ENCODE measurements at regions not wholly inside any gene's neighbourhood (a gene's known extent, or its start where the extent isn't known, plus 50 kb on each side); places are given as distances from the start of the nearest gene placed in this dataset.

DNA sequence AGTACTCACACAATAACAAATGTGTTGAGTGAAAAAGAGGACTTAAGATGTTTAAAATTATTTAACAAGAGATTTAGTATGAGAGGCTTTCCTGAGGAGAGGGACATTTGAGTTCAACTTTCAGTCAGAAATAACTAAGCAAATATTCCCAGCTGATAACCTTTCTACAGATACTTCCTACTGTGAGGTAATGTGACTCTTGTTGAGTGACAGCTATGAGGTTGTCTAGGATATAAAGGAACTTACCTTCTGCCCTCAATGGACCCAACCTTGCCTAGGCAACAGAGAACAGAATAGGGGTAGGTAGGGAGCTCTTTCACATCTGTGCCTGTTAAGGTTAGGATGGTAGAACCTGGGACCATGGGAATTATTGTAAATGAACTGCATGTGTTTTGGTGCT lies 54.7 kb downstream of the GLUD2 start:
- Mint-ChIP-seq H3K9me3 (no peaks in the 10 kb centered on the region), H3K36me3 (ENCODE audit: low read depth) (no peaks in the 10 kb centered on the region), H3K27me3 (no peaks in the 10 kb centered on the region), H3K4me3 (no peak overlapping the region), H3K4me1 (no peaks in the 10 kb centered on the region), H3K27ac (no peak overlapping the region)
- DNase-seq (no peak), ATAC-seq (no peak)

DNA sequence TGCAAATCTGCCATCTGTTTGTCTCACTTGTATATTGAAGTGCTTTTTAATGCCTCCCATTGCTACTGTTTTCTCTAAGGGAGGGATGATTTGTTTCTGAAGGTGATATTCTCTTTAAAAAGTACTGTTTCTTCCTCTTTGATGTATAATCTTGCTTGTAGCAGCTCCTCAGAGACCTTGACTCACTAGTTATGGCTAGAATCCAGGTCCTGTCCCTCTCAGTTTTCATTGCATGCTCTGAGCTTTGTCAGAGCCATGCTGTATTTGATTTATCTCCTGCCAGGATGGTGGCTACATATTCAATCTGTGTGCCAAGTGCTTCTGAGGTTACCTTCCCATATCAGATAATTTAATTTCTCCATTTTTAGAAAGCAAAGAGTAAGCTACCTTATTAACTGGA lies 56.0 kb downstream of the GLUD2 start:
- no peak for ATAC-seq
- no peaks in the 10 kb centered on the region for H3K4me1 Mint-ChIP-seq
- no peaks in the 10 kb centered on the region for H3K9me3 Mint-ChIP-seq
- no peaks in the 10 kb centered on the region for H3K36me3 Mint-ChIP-seq (ENCODE audit: low read depth)
- no peak for DNase-seq
- H3K27me3 Mint-ChIP-seq, result peaks cover 2% of the 10 kb centered on the region
- H3K27ac Mint-ChIP-seq, result no peak overlapping the region
- H3K4me3 Mint-ChIP-seq, result no peak overlapping the region

DNA sequence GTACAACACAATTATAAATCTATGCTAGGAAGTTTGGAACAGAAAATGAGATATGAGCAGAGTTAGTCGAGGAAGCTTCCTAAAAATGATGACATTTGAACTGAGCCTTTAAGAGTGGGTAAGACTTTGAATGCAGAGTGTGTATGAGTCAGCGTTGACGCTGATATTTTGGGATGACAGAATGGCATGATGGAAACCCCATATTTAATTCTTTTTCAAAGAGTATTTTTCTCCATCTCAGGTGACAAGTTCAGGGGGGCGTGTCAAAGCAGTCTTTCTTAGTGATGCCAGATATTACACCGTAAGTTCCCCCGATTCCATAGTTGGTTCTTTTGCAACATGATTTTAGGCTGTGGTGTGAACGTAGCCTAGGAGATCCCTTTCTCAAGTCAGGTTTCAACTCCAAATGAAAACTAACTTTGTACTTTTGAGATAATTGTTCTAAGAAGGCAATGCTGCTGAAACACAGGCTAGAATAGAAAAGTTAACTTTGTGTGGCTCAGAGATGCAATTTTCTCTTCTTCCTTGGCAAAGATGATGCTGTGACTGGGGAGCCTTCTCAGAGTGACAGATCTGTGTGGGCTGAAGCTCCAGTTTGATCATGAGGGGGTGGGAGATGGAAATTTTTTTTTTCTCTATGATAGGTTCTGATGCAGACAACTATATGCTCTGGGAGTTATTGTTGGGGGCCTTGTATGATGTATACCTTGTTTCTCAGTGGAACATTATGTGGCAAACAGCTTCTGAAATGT lies 59.2 kb downstream of the GLUD2 start:
- Mint-ChIP-seq H3K4me1 (no peaks in the 10 kb centered on the region), H3K27ac (no peak overlapping the region), H3K9me3 (peaks cover 3% of the 10 kb centered on the region), H3K4me3 (no peak overlapping the region), H3K36me3 (ENCODE audit: low read depth) (no peaks in the 10 kb centered on the region), H3K27me3 (peaks cover 2% of the 10 kb centered on the region)
- no peak for ATAC-seq
- DNase-seq, result no peak

DNA sequence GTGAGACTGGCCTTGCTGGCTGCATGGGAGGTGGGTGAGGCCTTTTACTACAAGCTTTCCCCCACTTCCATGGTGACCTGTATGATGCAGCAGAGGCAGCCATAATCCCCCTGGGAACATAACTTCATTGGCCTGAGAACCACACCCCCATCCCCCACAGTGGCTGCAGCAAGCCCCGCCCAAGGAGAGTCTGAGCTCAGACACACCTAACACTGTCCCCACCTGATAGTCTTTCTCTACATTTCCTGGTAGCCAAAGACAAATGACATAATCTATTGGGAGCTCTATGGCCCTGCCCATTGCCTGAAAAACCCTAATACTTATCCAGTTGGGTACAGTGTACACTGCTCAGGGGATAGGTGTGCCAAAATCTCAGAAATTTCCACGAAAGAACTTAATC lies 62.6 kb downstream of the GLUD2 start:
- Mint-ChIP-seq H3K36me3 (ENCODE audit: low read depth) (no peaks in the 10 kb centered on the region), H3K4me3 (no peak overlapping the region), H3K27me3 (peaks cover 3% of the 10 kb centered on the region), H3K9me3 (peaks cover 3% of the 10 kb centered on the region), H3K4me1 (no peaks in the 10 kb centered on the region), H3K27ac (no peak overlapping the region)
- DNase-seq, result no peak
- no peak for ATAC-seq

DNA sequence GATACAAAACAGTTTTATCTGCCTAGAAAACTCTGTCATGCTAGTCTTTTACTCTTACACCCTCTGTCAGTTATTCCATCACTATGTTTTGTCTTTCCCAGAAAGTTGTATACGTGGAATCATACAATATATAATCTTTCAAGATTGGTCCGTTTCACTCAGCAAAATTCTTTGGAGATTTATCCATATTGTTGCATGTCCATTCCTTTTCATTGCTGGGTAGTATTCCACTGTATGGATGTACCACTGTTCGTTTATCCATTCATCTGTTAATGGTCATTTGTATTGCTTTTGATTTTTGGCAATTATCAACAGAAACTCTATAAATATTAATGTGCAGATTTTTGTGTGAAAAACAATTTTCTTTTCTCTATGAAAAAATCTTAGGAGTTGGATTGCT lies 63.1 kb downstream of the GLUD2 start:
- H3K4me3 Mint-ChIP-seq, result no peak overlapping the region
- DNase-seq (no peak), ATAC-seq (no peak)
- H3K27me3 Mint-ChIP-seq, result peaks cover 3% of the 10 kb centered on the region
- no peaks in the 10 kb centered on the region for H3K4me1 Mint-ChIP-seq
- peaks cover 3% of the 10 kb centered on the region for H3K9me3 Mint-ChIP-seq
- H3K27ac Mint-ChIP-seq, result no peak overlapping the region
- H3K36me3 Mint-ChIP-seq (ENCODE audit: low read depth), result no peaks in the 10 kb centered on the region

DNA sequence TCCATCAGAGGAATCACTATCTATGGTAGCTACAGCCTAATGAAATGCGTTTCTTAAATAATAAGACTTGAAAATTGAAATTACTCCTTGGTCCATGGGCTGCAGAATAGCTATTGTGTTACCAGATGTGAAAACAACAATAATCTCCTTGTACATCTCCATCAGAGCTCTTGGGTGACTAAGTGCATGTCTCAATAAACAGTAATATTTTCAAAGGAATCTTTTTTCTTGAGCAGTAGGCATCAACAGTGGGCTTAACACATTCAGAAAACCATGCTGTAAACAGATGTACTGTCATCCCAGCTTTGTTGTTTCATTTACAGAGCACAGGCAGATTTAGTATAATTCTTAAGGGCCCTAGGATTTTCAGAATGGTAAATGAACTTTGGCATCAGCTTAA lies 67.3 kb downstream of the GLUD2 start:
- Mint-ChIP-seq H3K27ac (no peak overlapping the region), H3K36me3 (ENCODE audit: low read depth) (no peaks in the 10 kb centered on the region), H3K27me3 (peaks cover 2% of the 10 kb centered on the region), H3K9me3 (peaks cover 3% of the 10 kb centered on the region), H3K4me3 (no peak overlapping the region), H3K4me1 (no peaks in the 10 kb centered on the region)
- no peak for ATAC-seq
- no peak for DNase-seq

- no peak overlapping the region for H3K27ac Mint-ChIP-seq
- no peaks in the 10 kb centered on the region for H3K9me3 Mint-ChIP-seq
- no peaks in the 10 kb centered on the region for H3K4me1 Mint-ChIP-seq
- no peaks in the 10 kb centered on the region for H3K36me3 Mint-ChIP-seq (ENCODE audit: low read depth)
- no peaks in the 10 kb centered on the region for H3K27me3 Mint-ChIP-seq
- DNase-seq, result no peak
- H3K4me3 Mint-ChIP-seq, result no peak overlapping the region
- ATAC-seq, result no peak
These were observed 73.5 kb downstream of the GLUD2 start for GRCh38 chrX:121120690-121121605.

GRCh38 chrX:121122332-121122731 lies 74.9 kb downstream of the GLUD2 start:
- no peak for DNase-seq
- no peak for ATAC-seq
- Mint-ChIP-seq H3K27ac (no peak overlapping the region), H3K36me3 (ENCODE audit: low read depth) (no peaks in the 10 kb centered on the region), H3K9me3 (no peaks in the 10 kb centered on the region), H3K27me3 (no peaks in the 10 kb centered on the region), H3K4me3 (no peak overlapping the region), H3K4me1 (no peaks in the 10 kb centered on the region)

- Mint-ChIP-seq H3K4me1 (no peaks in the 10 kb centered on the region), H3K36me3 (ENCODE audit: low read depth) (no peaks in the 10 kb centered on the region), H3K27ac (no peak overlapping the region), H3K9me3 (no peaks in the 10 kb centered on the region), H3K27me3 (no peaks in the 10 kb centered on the region), H3K4me3 (no peak overlapping the region)
- no peak for ATAC-seq
- DNase-seq, result no peak
These were observed 81.8 kb downstream of the GLUD2 start for GRCh38 chrX:121128925-121129877.

- H3K9me3 Mint-ChIP-seq, result no peaks in the 10 kb centered on the region
- no peaks in the 10 kb centered on the region for H3K27me3 Mint-ChIP-seq
- H3K4me1 Mint-ChIP-seq, result no peaks in the 10 kb centered on the region
- no peak overlapping the region for H3K4me3 Mint-ChIP-seq
- ATAC-seq (no peak), DNase-seq (no peak)
- H3K27ac Mint-ChIP-seq, result no peak overlapping the region
- no peaks in the 10 kb centered on the region for H3K36me3 Mint-ChIP-seq (ENCODE audit: low read depth)
These were observed 85.3 kb downstream of the GLUD2 start for GRCh38 chrX:121132675-121133074.

- no peak overlapping the region for H3K27ac Mint-ChIP-seq
- no peaks in the 10 kb centered on the region for H3K27me3 Mint-ChIP-seq
- no peaks in the 10 kb centered on the region for H3K4me1 Mint-ChIP-seq
- no peaks in the 10 kb centered on the region for H3K9me3 Mint-ChIP-seq
- H3K4me3 Mint-ChIP-seq, result no peak overlapping the region
- DNase-seq (no peak), ATAC-seq (no peak)
- no peaks in the 10 kb centered on the region for H3K36me3 Mint-ChIP-seq (ENCODE audit: low read depth)
These were observed 88.2 kb downstream of the GLUD2 start for GRCh38 chrX:121135488-121136207.

DNA sequence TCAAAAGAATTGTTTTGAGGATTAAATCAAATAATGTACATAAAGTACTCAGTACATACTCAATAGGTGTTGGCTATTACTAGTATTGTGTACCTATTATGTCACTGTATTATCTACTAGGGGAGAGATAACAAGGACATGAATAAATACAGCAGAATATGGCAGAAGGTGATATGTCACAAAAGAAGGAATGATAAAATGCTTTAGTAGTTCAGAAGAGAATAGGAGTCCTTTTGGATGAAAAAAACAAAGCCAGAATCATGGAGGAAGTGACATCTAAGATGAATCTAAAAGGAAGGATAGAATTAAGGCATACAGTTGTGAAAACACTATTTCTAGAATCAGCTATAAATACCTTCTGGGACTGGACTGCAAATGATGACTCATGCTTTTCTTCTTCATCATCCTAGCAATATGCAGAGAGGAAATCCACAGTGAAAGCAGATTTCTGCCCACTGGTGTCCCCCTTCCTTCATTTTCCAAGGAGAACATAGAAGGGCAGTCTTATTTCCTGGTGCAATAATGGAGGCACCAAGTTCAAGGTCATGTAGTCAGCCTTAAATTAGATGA lies 98.7 kb downstream of the GLUD2 start:
- no peak overlapping the region for H3K27ac Mint-ChIP-seq
- no peak overlapping the region for H3K4me3 Mint-ChIP-seq
- H3K4me1 Mint-ChIP-seq, result peaks cover 5% of the 10 kb centered on the region
- no peaks in the 10 kb centered on the region for H3K27me3 Mint-ChIP-seq
- DNase-seq (no peak), ATAC-seq (no peak)
- H3K9me3 Mint-ChIP-seq, result no peaks in the 10 kb centered on the region
- H3K36me3 Mint-ChIP-seq (ENCODE audit: low read depth), result no peaks in the 10 kb centered on the region

- no peaks in the 10 kb centered on the region for H3K9me3 Mint-ChIP-seq
- ATAC-seq, result no peak
These were observed 102.8 kb downstream of the GLUD2 start for GRCh38 chrX:121150217-121150616.

DNA sequence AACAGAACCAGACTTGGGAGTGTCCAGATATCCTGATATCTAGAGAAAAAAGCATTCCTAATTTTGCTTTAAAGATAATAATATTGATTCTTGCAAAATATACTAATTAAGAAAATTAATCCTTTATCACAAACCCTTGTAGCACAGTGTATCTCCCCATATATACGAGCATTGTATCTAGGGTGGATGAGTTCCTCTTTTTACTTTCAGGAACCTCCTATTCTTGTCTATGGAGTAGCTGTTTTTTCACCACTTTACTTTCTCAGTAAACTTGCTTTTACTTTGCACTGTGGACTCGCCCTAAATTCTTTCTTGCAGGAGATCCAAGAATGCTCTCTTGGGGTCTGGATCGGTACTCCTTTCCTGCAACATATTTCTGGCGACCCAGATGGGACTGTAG lies 103.9 kb downstream of the GLUD2 start:
- DNase-seq (no peak), ATAC-seq (no peak)
- no peak overlapping the region for H3K4me3 Mint-ChIP-seq
- no peaks in the 10 kb centered on the region for H3K9me3 Mint-ChIP-seq
- H3K4me1 Mint-ChIP-seq, result peaks cover 5% of the 10 kb centered on the region
- no peaks in the 10 kb centered on the region for H3K36me3 Mint-ChIP-seq (ENCODE audit: low read depth)
- peaks cover 1% of the 10 kb centered on the region for H3K27me3 Mint-ChIP-seq
- no peak overlapping the region for H3K27ac Mint-ChIP-seq

More at GRCh38 chrX:121150217-121150616, 102.8 kb downstream of the GLUD2 start:
- Mint-ChIP-seq H3K4me3 (no peak overlapping the region), H3K27me3 (peaks cover 1% of the 10 kb centered on the region), H3K27ac (no peak overlapping the region), H3K36me3 (ENCODE audit: low read depth) (no peaks in the 10 kb centered on the region), H3K4me1 (peaks cover 5% of the 10 kb centered on the region)
- DNase-seq, result no peak

Data from activated naive CD8-positive, alpha-beta T cell treated with anti-CD3 and anti-CD28 coated beads, Interleukin-2, amount 50 U/mL, for 24 hours (primary cell).